OCI-LY3 (cell line): ENCODE measurements at regions not wholly inside any gene's neighbourhood (a gene's known extent, or its start where the extent isn't known, plus 50 kb on each side); places are given as distances from the start of the nearest gene placed in this dataset.

ENCODE experiments used
- H2AFZ ChIP-seq: fragments of 200-600, 300-600 bp; shearing (Covaris generic); 2 replicates; pipeline ENCODE4 v1.6.0; 2014; ENCODE audit warnings: antibody characterized with exemption, low read depth, low read length
- H3K27ac ChIP-seq: fragments of 200-600, 300-600 bp; sonication (generic); 2 replicates; pipeline ENCODE4 v1.5.1; 2014; ENCODE audit warnings: mild to moderate bottlenecking, low read length, moderate library complexity, mixed read lengths
- H3K27me3 ChIP-seq: fragments of 200-600, 300-600 bp; sonication (generic); 2 replicates; pipeline ENCODE4 v1.6.1; 2014; ENCODE audit warnings: low read depth, low read length, mixed read lengths
- H3K36me3 ChIP-seq: fragments of 200-600, 300-600 bp; sonication (generic); replicated peaks from 2 replicates; pipeline ENCODE3; 2014; ENCODE audit warnings: low read depth, low read length, mixed read lengths
- H3K4me1 ChIP-seq: fragments of 300-600, 200-600 bp; sonication (generic); 2 replicates; pipeline ENCODE4 v1.6.1; 2014; ENCODE audit warnings: low read length, mixed read lengths
- H3K4me2 ChIP-seq: fragments of 200-600, 300-600 bp; sonication (generic); 2 replicates; pipeline ENCODE4 v1.6.1; 2014; ENCODE audit warnings: low read length, mixed read lengths
- H3K4me3 ChIP-seq: fragments of 300-600, 200-600 bp; sonication (generic); 2 replicates; pipeline ENCODE4 v1.5.1; 2014; ENCODE audit warnings: antibody characterized with exemption, mild to moderate bottlenecking, low read length, moderate library complexity
- H3K79me2 ChIP-seq: fragments of 300-600, 200-600 bp; shearing (Covaris generic); 2 replicates; pipeline ENCODE4 v1.6.1; 2014; ENCODE audit warnings: mild to moderate bottlenecking, low read length, mixed read lengths
- H3K9ac ChIP-seq: fragments of 300-600, 200-600 bp; shearing (Covaris generic); 2 replicates; pipeline ENCODE4 v1.6.0; 2014; ENCODE audit warnings: mild to moderate bottlenecking, low read length, moderate library complexity
- H3K9me3 ChIP-seq: fragments of 200-600, 300-600 bp; shearing (Covaris generic); 2 replicates; pipeline ENCODE4 v1.6.1; 2014; ENCODE audit warnings: low read length, mixed read lengths; ENCODE audit not compliant: insufficient read depth
- H4K20me1 ChIP-seq: fragments of 200-600, 300-600 bp; sonication (generic); 2 replicates; pipeline ENCODE4 v1.6.1; 2016; ENCODE audit warnings: low read length, mixed read lengths; ENCODE audit not compliant: insufficient read depth
- CTCF ChIP-seq: fragments of 200-600, 300-600 bp; sonication (generic); IDR thresholded peaks from 2 replicates; pipeline ENCODE4 v1.5.1; 2014; ENCODE audit warnings: antibody characterized with exemption, low read length, low read depth
- EZH2phosphoT487 ChIP-seq: fragments of 200-600 bp; shearing (Covaris generic); IDR thresholded peaks from 2 replicates; pipeline ENCODE4 v1.6.1; 2018; ENCODE audit warnings: antibody characterized with exemption, mixed run types, low read depth

- Histone ChIP-seq H3K27ac (no peak overlapping the region), H2AFZ (no peak overlapping the region), H3K36me3 (no peaks in the 10 kb centered on the region), H3K4me3 (no peak overlapping the region), H3K27me3 (no peaks in the 10 kb centered on the region), H3K9ac (no peak overlapping the region), H3K4me1 (no peaks in the 10 kb centered on the region), H3K79me2 (no peaks in the 10 kb centered on the region), H3K9me3 (0 out of 2 replicates have a peak, but pooled peaks cover 3% of the 10 kb centered on the region), H3K4me2 (no peak overlapping the region), H4K20me1 (no peaks in the 10 kb centered on the region)
- TF ChIP-seq CTCF (no peak), EZH2phosphoT487 (no peak)
These were observed 166.9 kb upstream of the BTG1 start for GRCh38 chr12:92312463-92312964.

- Histone ChIP-seq H3K9ac (no peak overlapping the region), H3K9me3 (no peaks in the 10 kb centered on the region), H3K27me3 (no peaks in the 10 kb centered on the region), H3K4me2 (no peak overlapping the region), H2AFZ (no peak overlapping the region), H3K4me1 (peaks cover 41% of the 10 kb centered on the region), H4K20me1 (no peaks in the 10 kb centered on the region), H3K27ac (no peak overlapping the region), H3K4me3 (no peak overlapping the region), H3K79me2 (no peaks in the 10 kb centered on the region), H3K36me3 (peaks cover 4% of the 10 kb centered on the region)
- TF ChIP-seq CTCF (no peak), EZH2phosphoT487 (no peak)
These were observed 158.9 kb upstream of the BTG1 start for GRCh38 chr12:92304371-92305055.

- Histone ChIP-seq H3K36me3 (peaks cover 4% of the 10 kb centered on the region), H3K9me3 (no peaks in the 10 kb centered on the region), H3K4me1 (peaks cover 64% of the 10 kb centered on the region), H3K27ac (peak overlapping the region; percentile 89), H2AFZ (no peak overlapping the region), H3K79me2 (no peaks in the 10 kb centered on the region), H3K4me2 (peak overlapping the region; percentile 76), H3K4me3 (peak overlapping the region; percentile 45), H4K20me1 (no peaks in the 10 kb centered on the region), H3K9ac (peak overlapping the region; percentile 53; the same call in 1 of the 2 replicates), H3K27me3 (no peaks in the 10 kb centered on the region)
- TF ChIP-seq EZH2phosphoT487: no peak
- TF ChIP-seq CTCF: no peak
These were observed 156.6 kb upstream of the BTG1 start for GRCh38 chr12:92302041-92302829.

GRCh38 chr12:92301356-92301755 lies 155.7 kb upstream of the BTG1 start:
- Histone ChIP-seq H3K4me2 (peak overlapping the region; percentile 76), H3K79me2 (no peaks in the 10 kb centered on the region), H3K4me1 (peaks cover 65% of the 10 kb centered on the region), H3K9ac (peak overlapping the region; percentile 53), H4K20me1 (no peaks in the 10 kb centered on the region), H3K9me3 (no peaks in the 10 kb centered on the region), H3K27me3 (no peaks in the 10 kb centered on the region), H2AFZ (no peak overlapping the region), H3K27ac (peak overlapping the region; percentile 89), H3K4me3 (peak overlapping the region; percentile 45), H3K36me3 (peaks cover 4% of the 10 kb centered on the region)
- no peak for TF ChIP-seq CTCF
- no peak for TF ChIP-seq EZH2phosphoT487
